Stimulated activated CD4-positive, alpha-beta T cell treated with anti-CD3 and anti-CD28 coated beads, Interleukin-15, amount 100 ng/mL, for 24 hours (primary cell): ENCODE measurements at regions not wholly inside any gene's neighbourhood (a gene's known extent, or its start where the extent isn't known, plus 50 kb on each side); places are given as distances from the start of the nearest gene placed in this dataset.
A peak's percentile ranks its signal among the peaks of the same experiment; 100 is the strongest.
"Not testable (repeated sequence)": the region's sequence is repeated elsewhere in the genome, so short reads cannot be mapped to it uniquely, and the experiment has no call there.

Source experiments
- DNase-seq: peaks from one replicate; pipeline ENCODE4 v3.0.0-alpha.2; 2020

DNA sequence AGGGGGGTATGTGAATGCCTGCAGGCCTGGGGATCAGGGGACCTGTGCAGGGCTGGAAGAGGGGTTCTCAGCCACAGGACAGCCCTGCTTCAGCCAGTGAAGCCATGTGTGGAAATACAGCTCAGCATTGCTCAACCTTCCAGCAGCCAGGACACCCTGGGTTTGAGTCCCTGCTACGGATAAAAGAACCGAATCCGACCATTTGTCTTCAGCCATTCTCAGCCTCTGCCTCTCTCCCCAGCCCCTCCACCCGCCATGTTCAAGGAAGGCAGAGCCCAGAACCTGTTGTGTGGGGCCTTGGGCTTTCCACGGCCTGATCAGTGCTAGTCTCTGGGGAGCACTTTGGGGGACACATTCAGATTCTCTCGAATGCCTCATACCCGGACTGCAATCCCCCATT, 337.5 kb downstream of the PREX1 start:
- DNase-seq, result not testable (repeated sequence)

DNA sequence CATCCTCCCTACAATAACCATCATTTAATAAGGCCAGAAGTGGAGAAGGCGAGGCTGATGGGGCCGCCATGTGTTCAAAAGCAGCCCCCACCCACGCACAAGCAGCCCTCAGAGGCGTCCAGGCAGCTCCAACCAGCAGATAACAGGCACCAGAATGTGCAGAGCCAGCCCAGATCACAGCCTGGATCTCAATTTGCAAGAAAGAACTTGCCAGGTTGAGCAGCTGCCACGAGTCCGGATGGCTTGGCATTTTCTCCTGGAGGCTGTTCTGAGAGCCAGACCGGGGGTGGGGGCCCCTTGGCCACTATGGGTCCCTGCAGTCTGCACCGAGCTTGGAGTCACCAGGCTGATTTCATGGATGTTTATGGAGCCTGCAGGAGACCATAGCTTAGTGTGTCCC, 338.1 kb downstream of the PREX1 start:
- DNase-seq, result no peak

DNA sequence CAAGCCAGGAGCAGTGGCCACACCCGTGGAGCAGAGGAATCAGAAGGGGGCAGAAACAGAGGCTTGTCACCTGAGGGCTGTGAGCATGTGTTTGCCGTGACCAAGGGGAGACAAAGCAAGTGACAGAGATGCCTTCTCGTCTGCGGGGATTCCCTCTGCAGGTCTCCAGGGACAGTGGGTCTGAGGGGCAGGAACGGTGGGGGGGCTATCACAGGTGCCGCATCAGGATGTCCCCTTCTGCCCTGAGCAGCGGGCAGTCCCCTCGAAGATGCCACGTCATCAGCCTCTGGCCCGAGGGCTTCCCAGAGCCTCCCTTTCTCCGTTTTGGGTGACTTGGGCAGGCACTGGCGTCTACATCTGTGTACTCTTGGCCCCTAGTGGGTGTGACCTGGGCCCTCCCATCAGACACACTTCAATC, 338.7 kb downstream of the PREX1 start:
- no peak for DNase-seq

DNA sequence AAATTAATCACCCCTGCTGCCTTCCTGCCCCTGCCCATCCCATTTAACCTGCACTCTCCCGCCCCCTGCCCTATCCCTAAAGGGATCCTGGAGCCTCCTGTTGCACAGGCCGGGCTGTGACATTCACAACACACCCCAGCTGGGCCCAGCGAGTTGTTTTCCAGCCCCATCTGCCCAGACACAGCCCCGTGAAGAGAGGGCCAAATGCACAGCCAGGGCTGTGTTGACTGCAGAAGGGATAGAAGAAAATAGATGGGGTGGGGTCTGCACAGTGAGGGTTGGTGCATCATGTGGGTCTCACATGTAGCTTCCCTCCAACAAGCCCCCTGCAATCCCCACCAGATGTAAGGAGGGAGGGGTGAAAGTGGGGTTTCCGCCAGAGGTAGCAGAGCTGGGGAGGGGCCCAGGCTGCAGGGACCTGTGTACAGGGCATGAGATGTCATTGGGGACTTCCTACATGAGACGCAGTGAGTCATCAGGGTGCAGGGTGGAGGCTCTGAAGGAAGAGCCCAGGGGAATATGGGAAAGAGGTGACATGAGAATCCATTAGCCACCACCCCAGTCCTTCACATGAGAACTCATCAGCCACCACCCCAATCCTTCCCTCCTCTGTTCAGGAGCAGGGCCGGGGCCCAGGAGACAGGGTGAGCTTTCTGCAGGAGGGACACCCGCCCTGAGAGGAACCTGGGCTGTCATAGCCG, 339.3 kb downstream of the PREX1 start:
- not testable (repeated sequence) for DNase-seq

DNA sequence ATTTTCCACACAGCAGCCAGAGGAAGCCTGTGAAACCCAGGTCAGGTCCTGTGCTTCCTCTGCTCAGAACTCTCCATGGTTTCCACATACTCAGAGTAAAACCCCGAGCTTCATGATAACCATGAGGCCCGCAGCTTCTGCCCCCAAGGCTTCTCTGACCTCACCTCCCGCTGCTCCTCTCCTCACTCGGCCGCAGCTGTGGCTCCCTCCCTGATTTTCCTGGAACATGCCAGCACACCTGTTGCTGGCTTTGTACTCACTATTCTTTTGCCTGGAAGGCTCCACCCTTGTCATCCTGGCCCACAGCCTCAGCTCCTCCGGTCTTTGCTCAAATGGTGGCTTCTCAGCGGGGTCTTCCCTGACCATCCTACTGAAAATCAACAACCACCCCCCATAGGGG, 341.7 kb downstream of the PREX1 start:
- no peak for DNase-seq

DNA sequence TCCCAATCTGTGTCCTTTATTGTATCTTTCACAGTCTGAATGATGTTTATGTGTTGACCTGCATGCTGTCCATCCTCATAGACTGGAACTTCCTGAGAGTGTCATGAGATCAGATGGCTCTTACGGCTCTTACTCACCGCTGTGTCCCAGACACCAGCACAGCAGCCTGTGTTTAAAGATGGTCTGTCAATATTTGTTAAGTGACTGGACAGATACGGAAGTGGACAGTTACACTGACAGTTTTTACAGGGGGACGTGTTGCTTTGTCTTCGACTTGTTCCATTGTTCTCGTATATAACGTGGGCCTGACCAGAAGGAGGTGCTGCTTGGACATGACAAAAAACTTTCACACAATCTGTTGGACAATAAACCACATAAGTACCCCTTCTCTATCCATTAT, 342.6 kb downstream of the PREX1 start:
- DNase-seq, result not testable (repeated sequence)

DNA sequence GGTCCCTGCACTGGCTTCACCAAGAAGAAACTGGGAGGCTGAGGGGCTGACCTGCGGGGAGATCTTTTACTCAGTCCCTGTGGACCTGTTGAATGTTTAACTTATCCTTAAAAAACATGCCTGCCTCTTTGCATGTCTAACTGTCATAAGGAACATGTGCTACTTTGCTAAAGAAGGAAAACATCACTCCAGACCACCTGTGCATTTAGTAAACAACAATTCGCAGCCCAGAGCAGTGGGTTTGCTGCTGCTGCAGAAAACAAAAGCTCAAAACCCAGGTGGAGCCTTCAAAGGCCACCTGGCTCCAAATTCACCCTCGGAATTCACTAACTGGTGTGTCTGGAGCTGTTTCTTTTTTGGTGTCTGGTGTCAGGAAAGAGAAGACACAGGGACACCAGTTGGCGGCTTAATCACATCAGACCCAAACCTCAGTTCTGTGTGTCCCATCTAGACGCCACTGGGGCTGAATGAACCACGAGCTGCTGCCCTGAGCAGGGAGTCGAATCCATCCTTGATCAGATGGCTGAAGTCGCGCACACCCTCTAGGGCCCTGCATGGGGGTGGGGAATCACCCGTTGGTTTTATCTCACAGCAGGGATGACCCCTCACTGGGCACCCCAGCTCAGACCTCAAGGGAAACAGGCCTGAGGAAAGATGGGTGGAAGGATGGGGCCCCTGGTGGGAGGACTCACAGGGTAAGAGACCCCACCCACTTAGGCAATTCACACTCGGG, 344.3 kb downstream of the PREX1 start:
- no peak for DNase-seq

DNA sequence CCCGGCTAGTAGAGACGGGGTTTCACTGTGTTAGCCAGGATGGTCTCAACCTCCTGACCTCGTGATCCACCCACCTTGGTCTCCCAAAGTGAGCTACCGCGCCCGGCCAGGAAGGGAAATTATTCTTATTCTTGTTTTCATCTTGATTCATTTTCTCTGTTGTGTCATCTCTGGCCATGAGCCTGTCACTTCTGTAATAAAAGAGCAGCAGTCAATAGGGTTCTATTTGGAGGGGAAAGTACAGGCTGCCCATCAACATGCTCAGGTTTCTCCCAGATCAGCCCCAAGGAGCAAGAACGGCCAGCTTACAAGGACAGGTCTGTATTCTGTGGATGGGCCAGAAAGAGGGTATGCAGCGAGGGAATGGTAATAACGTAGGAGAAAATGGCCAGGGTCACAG, 345.0 kb downstream of the PREX1 start:
- no peak for DNase-seq

DNA sequence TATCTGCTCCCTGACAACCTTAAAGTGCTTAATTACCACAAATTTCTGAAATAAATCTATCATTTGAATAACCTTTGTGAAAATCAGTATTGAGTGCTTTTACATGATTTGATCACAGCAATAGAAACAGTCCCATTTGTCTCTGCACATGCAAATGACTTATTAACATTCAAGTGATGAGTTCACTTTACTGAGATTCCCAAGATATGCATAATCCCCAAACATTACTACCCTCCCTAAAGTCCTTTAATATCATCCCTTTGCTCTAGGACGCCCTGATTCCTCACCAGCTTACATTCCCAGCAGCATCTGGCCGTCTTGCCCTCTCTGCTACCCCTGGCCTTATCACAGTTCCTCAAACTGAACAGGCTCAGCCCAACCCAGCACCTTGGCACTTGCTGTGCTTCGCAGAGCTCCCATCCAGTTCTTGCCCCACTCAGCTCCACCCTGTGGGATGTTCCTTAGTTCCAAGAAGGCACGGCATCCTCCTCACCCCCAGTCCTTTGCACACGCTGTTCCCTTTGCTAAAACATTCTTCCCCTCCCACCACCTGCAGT, 347.5 kb downstream of the PREX1 start:
- DNase-seq, result no peak

DNA sequence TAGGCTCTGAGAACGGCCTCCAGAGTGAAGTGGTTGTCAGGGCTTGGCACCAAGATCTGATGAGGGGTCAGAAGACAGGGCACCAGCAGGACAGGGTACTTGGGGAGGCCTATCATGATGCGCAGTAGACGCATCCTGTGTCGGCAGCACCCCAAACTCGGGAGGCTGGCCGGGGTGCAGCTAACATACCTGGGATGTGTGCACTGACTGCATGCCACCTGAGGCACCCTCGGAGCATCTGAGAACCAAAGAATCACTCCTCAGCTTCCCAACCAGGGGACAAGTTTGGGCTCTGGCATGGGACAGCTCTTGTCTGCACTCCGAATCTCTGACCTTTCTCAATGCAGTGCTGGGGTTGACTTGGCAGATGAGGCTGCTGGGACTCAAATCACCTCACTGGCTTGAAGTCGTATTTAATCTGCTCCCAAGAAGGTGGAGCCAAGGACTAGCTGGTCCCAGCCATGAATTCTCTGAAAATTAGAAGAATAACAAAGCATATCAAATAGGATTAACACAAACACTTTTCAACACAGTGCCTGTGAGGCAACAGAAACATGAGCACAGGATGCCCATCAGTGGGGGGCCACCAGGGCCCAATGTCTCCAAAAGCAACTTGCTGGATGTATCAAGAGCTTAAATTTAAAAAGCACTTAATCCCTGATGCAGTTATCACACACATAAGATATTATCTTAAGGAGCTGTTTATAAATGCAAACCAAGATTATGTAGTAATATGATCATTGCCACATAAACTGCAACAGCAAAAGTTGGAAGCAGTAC, 348.8 kb downstream of the PREX1 start:
- DNase-seq, result no peak

DNA sequence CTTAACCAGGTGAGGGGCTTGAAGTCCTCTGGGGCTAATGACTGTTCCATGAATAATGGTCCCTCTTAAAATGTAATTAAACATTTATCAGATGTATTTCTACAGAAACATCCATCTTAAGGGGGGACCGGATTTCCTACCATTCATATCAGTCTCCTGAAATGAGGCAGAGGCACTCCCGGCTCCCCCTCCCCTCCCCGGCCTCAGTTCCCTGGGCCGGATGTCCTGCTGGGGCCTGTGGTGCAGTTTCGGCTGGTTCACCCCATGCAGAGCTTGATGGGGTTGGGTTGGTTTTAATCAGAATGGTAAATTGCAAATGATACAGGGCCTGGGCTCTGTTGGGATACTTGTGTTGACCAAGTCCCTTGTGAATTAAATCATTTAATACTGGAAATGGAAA, 349.4 kb downstream of the PREX1 start:
- DNase-seq, result no peak

DNA sequence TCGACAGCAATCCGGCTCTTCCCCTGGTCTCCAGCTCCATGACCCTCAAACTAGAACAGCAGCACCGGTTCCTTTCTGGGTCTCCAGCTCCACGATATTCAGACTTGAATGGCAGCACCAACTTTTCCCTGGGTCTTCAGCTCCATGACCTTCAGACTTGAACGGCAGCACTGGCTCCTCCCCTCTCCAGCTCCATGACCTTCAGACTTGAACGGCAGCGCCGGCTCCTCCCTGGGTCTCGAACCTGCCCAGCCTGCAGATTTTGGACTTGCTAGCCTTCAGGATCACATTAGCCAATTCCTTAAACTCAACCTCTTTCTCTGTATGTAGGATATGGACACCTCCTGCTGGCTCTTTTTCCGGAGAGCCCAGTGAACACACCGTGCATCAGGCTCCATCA, 350.9 kb downstream of the PREX1 start:
- no peak for DNase-seq

DNA sequence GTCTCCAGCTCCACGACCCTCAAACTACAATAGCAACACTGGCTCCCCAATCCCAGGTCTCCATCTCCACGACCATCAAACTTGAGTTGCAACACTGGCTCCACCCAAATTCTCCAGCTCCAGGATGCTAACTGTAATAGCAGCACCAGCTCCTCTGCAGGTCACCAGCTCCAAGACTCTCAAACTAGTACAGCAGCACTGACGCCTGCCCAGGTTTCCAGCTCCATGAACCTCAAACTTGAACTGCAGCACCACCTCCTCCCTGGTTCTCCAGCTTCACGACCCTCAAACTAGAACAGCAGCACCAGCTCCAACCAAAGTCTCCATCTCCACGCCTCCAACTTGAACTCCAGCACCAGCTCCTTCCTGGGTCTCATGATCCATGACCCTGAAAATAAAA, 353.8 kb downstream of the PREX1 start:
- no peak for DNase-seq

DNA sequence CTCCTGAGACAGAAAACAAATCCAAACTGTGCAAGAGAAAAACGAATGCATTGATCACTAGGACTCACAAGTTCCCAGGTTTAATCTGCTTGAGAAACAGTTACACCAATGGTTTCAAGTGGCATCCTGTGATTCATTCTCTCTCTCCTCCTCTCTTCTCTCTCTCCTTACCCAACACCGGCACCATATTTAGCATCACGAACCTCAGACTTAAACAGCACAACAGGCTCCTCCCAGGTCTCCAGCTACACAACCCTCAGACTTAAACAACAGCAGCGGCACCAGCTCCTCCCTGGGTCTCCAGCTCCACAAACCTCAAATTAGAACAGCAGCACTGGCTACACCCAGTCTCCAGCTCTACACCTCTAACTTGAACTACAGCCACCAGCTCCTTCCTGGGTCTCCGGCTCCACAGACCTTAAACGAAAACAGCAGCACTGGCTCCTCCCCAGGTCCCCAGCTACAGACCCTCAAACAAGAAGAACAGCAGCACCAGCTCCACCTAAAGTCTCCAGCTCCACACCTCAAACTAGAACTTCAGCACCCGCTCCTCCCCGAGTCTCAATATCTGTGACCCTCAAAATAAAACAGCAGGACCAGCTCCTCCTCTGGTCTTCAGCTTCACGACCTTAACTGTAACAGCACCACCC, 355.9 kb downstream of the PREX1 start:
- no peak for DNase-seq

DNA sequence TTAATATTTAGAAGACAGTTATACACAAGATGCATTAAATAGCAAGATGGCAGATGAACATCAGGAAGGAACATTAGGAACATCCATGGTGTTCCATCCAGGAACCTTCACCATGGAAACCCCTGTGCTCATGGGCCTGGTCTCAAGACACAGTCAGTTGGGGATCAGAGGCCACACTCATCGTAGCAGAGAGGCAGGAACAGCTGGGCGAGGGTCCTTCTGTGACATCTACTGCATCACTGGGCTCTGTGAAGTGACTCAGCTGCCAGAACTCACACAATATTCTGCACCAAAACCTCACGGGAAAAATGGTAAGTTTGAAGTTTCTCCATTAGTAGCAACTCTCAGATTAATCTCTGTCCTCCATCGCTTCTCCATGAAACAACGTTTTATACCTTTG, 356.6 kb downstream of the PREX1 start:
- DNase-seq, result no peak

DNA sequence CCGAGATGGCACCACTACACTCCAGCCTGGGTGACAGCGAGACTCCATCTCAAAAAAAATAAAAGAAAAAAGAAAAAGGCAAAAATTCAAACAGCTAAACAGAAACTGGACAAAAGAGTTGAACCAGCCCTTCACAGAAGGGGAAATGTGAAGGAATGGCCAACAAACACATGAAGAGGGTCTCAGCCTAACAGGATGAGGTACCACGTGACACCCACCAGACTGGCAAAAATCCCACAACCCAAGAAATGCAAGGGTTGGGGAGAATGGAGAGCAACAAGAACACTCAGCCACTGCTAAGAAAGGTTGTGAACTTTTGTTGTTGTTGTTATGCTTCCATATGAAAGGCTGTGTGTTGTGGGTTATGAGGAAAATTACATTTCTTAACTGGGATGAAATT, 357.7 kb downstream of the PREX1 start:
- no peak for DNase-seq

DNA sequence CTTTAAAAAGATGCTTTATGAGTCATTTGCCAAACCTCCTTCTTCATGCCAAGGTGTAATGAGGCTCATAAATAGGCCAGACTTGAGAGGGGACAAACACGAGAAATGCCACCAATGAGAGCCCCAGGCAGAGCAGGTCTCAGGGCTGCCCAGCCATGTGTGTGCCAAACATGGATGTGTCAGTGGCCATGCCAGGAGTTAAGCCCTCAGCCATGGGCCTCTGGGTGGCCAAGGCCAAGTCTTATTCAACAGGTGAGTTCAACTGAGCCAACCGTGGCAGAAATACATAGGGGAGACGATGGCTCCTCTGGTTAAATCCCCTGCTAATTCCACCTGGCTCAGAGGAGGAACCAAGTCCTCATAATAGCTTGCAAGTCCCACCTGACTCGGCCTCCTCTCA, 358.8 kb downstream of the PREX1 start:
- DNase-seq, result no peak

DNA sequence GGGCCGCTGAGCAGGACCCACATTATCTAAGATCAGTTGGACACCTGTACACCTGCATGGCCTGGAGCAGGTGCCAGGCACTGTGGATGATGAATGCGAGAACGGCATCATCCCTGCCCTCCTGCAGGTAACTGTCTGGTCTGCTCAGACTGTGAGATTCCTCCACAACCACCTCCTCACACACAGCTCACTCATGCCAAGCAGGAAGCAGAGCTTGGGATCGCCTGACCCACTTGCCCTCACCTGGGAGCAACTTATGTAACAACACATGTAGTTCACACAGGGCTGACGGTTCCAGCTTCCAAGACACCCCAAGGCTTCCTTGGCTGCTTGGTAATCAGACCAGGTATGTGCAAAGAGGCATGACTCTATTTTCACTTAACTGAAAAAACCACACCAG, 359.2 kb downstream of the PREX1 start:
- no peak for DNase-seq

DNA sequence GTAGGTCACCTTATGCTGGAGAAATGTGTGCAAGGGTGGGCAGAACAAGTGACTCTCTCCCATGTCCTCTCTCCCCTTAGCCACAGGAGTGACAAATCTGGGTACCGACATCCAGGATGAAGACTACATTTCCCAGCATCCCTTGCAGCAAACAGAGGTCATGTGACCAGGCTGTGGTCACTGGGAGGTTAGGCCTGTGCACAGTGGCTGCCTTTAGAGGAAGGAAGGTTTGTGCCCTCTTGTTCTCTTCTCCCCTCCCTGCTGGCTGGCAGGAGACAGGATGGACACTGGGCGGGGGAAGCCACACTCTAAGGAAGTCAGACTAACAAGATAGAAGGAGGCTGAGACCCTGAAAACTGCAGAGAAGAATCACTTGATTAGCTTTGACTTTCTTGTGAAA, 360.2 kb downstream of the PREX1 start:
- peak; percentile 20 for DNase-seq

DNA sequence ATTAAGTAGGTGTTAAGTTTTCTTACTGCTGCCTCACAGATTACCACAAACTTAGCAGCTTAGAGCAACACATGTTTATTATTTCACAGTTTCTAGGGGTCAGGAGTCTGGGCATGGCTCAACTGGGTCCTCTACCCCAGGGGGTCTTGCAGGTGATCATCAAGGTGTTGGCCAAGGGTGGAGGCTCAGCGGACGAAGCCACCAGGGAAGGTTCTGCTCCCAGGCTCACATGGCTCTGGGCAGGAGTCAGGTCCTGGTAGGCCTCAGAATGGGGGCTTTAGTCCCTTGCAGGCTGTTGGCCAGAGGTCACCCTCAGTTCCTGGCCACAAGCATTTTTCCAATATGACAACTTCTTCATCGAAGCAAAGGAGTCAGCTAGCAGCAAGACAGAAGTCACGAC, 362.5 kb downstream of the PREX1 start:
- DNase-seq, result no peak

DNA sequence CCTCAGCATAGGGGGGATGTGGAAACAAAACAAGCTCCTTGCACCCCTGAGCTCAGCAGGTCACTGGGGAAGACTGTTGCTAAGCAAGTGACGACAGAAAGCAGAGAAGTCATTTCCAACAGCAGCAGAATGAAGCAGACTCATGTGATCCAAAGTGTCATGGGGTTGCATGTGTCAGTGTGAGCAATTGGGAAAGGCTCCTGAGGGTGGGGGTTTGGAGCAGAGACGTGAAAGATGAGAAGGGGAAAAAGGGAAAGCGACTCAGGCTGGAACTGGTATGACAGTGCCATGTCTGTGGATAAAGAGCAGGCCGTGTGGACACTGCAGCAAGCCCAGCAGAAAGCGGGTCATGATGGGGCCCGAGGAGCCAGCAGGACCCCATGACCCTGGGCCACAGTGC, 363.9 kb downstream of the PREX1 start:
- no peak for DNase-seq

DNA sequence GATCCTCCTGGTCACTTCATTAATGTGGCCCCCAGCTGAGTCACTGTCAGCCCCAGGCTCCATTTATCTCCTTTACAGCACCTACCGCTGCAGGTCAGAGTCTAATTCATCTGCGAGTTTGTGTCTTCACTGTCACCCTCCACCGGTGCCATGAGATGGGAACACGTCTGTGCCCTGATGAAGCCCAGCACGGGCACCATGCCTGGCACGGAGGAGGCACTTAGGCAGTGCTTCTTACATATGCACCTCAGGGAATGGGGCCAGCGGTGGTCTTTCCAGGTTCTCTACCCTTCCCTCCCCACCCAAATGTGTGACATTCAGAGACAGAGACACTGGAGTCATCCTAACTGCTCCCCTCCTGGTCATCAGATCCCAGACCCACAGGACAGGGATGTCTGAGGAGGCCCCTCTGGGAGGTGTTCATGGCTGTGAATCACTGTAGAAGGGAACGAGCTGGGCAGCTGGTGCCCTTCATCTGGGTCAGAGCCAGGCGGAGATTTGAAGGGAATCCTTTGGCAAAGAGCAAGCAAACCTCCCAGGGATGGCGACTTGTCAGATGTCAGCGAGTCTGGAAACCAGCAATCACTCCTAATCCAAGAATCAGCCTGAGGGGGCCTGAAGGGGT, 364.6 kb downstream of the PREX1 start:
- no peak for DNase-seq

DNA sequence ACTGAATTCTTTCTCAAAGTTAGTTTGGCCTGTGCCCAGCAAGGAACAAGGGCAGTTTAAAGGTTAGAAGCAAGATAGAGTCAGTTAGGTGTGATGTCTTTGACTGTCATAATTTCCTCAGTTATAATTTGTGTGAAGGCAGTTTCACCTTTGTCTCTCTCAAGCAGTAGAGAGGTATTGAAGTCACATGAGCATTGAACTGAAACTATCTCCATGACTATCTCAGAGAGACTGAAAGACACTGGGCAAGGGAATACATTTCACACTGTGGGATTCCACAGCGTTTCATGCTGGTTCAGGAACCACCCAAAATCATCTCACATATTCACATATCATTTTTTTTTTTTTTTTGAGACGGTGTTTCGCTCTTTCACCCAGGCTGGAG, 366.1 kb downstream of the PREX1 start:
- no peak for DNase-seq
